Heart right ventricle (tissue), 16 donors: ENCODE measurements at regions not wholly inside any gene's neighbourhood (a gene's known extent, or its start where the extent isn't known, plus 50 kb on each side); places are given as distances from the start of the nearest gene placed in this dataset.

Source experiments
- ATAC-seq, 8 donors: fragments of 200-7000 bp; cut with Tn5 transposase; one replicate each; pipeline ENCODE4 v1.9.1; 2020; ENCODE audit warnings: mild to moderate bottlenecking in 8 of 8, moderate library complexity in 8 of 8, moderate number of reproducible peaks in 1 of 8
- DNase-seq, 2 donors: peaks; one replicate each; pipeline ENCODE4 v3.0.0-alpha.2; 2020
- H3K27ac ChIP-seq, 10 donors: fragments of 200-600 bp; sonication (generic) in 2 of 10; one replicate each; pipeline versions ENCODE4 v1.5.0 to v1.8.0; 2020 to 2022; ENCODE audit warnings: mild to moderate bottlenecking in 3 of 10
- H3K27me3 ChIP-seq, 7 donors: fragments of 200-600 bp; one replicate each; pipeline ENCODE4 v1.8.0; 2021 to 2022; ENCODE audit warnings: mild to moderate bottlenecking in 2 of 7
- H3K36me3 ChIP-seq, 9 donors: fragments of 200-600 bp; sonication (generic) in 1 of 9; one replicate each; pipeline versions ENCODE4 v1.5.0 to v1.8.0; 2020 to 2022; ENCODE audit warnings: mild to moderate bottlenecking in 2 of 9
- H3K4me1 ChIP-seq, 9 donors: fragments of 200-600 bp; sonication (generic) in 1 of 9; one replicate each; pipeline versions ENCODE4 v1.5.0 to v1.8.0; 2020 to 2022; ENCODE audit warnings: mild to moderate bottlenecking in 4 of 9
- H3K4me3 ChIP-seq, 10 donors: fragments of 200-600 bp; sonication (generic) in 2 of 10; one replicate each; pipeline versions ENCODE4 v1.5.0 to v1.8.0; 2020 to 2022; ENCODE audit warnings: mild to moderate bottlenecking in 7 of 10, moderate library complexity in 2 of 10
- H3K9me3 ChIP-seq, 11 donors: fragments of 200-600 bp in 10 of 11; sonication (generic) in 2 of 11; one replicate each; pipeline versions ENCODE4 v1.5.0 to v1.8.0; 2013 to 2022; ENCODE audit warnings: mild to moderate bottlenecking in 2 of 11, control low read depth in 1 of 11, moderate library complexity in 1 of 11
- CTCF ChIP-seq, 9 donors: fragments of 200-600 bp; sonication (generic) in 2 of 9; IDR thresholded peaks; one replicate each; pipeline versions ENCODE4 v1.5.0 to v1.8.0; 2021 to 2022; ENCODE audit warnings: antibody characterized with exemption in 9 of 9, mild to moderate bottlenecking in 5 of 9, moderate library complexity in 1 of 9
- WGBS, 2 donors: extraction: QIAGEN DNeasy Blood & Tissue Kit; methylation state at CpG; one replicate each; pipeline ENCODE4 v1.1.7; 2013; ENCODE audit warnings: inconsistent platforms in 1 of 2; 5-methylcytosine and 5-hydroxymethylcytosine counted together
- intact Hi-C, 10 donors: fragments of 100-400 bp; cut with DNase I; formaldehyde crosslinking; loops; one replicate each; pipeline versions ENCODE4 v1.11.1 to v1.14.2; 2022
- donor health status: Arrhythmogenic right ventricular cardiomyopathy.
- donor health status: ischemic (EF 13 %, LVEDD 7.1; RV severe dilation, severe dysfunction).
- donor health status: healthy with polysubstance abuse.
- donor health status: DM: no; HTN: yes; CAD: no.
- donor health status: DM: no; HTN: no; CAD: no.
- donor health status: ischemic (EF 25% LVEDD 6.9; RV normal size, moderate dysfunction).
- donor health status: ischemic (EF 25% LVEDD 5.7; RV mildly dilated, moderate dysfunction).
- donor health status: healthy.
- donor health status: DM: yes; HTN: yes; CAD: no.
- donor health status: Ischemic cardiomyopathy.
- donor health status: ischemic (EF 35%, LVEDD 5.7; RV mildly dilated, moderate dysfunction).
- donor health status: nonischemic (EF 11% LVEDD 7.7; RV severe dilation, severe dysfunction).
- donor health status: DM: yes; HTN: yes; CAD: no.
- donor health status: PGD.
- donor health status: ischemic (EF 29% LVEDD 5.4; RV normal size, mild dysfunction).
- donor health status: nonischemic (EF 23%, LVEDD 6.1; RV moderate dilation, normal function).

GRCh38 chr2:15819562-15820256 lies 120.6 kb upstream of the MYCN start:
- Histone ChIP-seq H3K9me3 (no peaks in the 10 kb centered on the region), H3K4me3 (no peak overlapping the region), H3K4me1 (peaks cover 0 to 4% (median 0%) of the 10 kb centered on the region in 9 donors), H3K27me3 (peaks cover 0 to 21% (median 0%) of the 10 kb centered on the region in 7 donors), H3K27ac (no peak overlapping the region), H3K36me3 (no peaks in the 10 kb centered on the region)
- WGBS, 2 donors: 91 to 92% methylated on average over 10 of the region's 10 CpGs
- ATAC-seq (no peak), DNase-seq (no peak)
- TF ChIP-seq CTCF (IDR thresholded peaks at IDR 0.05): no peak
- intact Hi-C loops: no loop called here

DNA sequence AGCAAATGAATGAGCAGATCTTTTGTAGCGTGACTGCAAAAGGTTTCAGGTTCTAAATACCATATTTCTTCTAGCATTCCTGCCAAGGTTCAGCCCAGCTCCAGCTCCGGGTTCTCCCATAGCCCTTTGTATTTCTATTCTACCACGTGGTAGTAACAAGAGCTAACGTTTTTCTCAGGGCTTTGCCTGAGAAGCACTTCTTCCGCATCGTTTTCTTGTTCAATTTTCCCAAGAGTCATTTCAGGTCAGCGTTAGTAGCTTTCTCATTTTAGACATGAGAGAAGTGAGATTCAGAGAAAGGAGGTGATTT lies 120.1 kb upstream of the MYCN start:
- Histone ChIP-seq H3K27ac (no peak overlapping the region), H3K9me3 (no peaks in the 10 kb centered on the region), H3K36me3 (no peaks in the 10 kb centered on the region), H3K4me3 (no peak overlapping the region), H3K4me1 (no peaks in the 10 kb centered on the region), H3K27me3 (peaks cover 0 to 21% (median 0%) of the 10 kb centered on the region in 7 donors)
- no peak for ATAC-seq
- TF ChIP-seq CTCF (IDR thresholded peaks at IDR 0.05): no peak
- WGBS, 2 donors: 90 to 94% methylated on average over 7 of the region's 7 CpGs
- intact Hi-C loops: no loop called here
- DNase-seq: no peak

GRCh38 chr2:15820927-15821326 lies 119.4 kb upstream of the MYCN start:
- no peaks in the 10 kb centered on the region for H3K4me1 ChIP-seq
- intact Hi-C loops: no loop called here
- 93 to 99% methylated on average over 2 of the region's 2 CpGs for WGBS, 2 donors
- no peak for TF ChIP-seq CTCF (IDR thresholded peaks at IDR 0.05)
- H3K36me3 ChIP-seq: no peaks in the 10 kb centered on the region
- H3K9me3 ChIP-seq: no peaks in the 10 kb centered on the region
- peaks cover 0 to 21% (median 0%) of the 10 kb centered on the region in 7 donors for H3K27me3 ChIP-seq
- no peak overlapping the region for H3K4me3 ChIP-seq
- DNase-seq (no peak), ATAC-seq (no peak)
- no peak overlapping the region for H3K27ac ChIP-seq

DNA sequence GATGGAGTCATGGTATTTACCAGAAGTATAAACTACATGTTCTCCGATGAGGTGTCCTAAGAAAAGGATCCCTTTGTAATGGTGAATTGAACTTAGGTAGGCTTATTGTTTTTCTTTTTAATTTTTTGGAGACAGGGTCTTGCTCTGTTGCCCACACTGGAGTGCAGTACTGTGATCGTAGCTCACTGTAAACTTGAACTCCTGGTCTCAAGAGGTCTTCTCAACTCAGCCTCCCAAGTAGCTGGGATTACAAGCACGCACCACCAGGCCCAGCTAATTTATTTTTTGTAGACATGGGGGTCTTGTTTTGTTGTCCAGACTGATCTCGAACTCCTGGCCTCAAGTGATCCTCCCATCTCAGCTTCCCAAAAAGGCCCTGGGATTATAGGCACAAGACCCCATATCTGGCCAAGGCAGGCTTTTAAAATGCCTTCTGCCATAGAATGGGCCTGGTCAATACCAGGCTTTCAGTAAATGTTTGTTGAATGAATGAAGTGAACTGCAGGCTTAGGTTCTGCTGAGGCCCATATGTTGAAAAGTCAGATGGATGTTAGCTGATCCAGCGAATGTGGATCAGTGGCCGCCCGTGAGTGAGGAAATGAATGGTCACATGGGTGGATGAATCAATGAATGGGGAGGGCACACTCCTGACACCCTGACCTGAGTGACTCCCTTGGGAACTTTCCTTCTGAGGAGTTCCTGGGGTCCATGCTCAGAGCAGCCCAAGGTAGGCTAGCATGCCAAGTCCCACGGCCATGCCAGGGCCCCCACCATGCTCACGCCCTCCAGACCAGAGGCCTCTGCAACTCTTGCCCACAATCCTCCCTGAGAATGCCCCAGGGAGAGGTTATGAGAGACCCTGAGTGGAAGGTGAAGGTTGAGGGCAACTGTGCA lies 118.0 kb upstream of the MYCN start:
- no peak for DNase-seq
- WGBS, 2 donors: 96 to 98% methylated on average over 9 of the region's 9 CpGs
- TF ChIP-seq CTCF (IDR thresholded peaks at IDR 0.05): no peak
- peaks cover 0 to 17% (median 0%) of the 10 kb centered on the region in 7 donors for H3K27me3 ChIP-seq
- no peaks in the 10 kb centered on the region for H3K36me3 ChIP-seq
- no peak overlapping the region for H3K27ac ChIP-seq
- intact Hi-C loops: no loop called here
- no peak for ATAC-seq
- no peaks in the 10 kb centered on the region for H3K9me3 ChIP-seq
- H3K4me1 ChIP-seq: peaks cover 0 to 4% (median 0%) of the 10 kb centered on the region in 9 donors
- H3K4me3 ChIP-seq: no peak overlapping the region
